ENCODE measurements at regions not wholly inside any gene's neighbourhood (a gene's known extent, or its start where the extent isn't known, plus 50 kb on each side); places are given as distances from the start of the nearest gene placed in this dataset.

DNA sequence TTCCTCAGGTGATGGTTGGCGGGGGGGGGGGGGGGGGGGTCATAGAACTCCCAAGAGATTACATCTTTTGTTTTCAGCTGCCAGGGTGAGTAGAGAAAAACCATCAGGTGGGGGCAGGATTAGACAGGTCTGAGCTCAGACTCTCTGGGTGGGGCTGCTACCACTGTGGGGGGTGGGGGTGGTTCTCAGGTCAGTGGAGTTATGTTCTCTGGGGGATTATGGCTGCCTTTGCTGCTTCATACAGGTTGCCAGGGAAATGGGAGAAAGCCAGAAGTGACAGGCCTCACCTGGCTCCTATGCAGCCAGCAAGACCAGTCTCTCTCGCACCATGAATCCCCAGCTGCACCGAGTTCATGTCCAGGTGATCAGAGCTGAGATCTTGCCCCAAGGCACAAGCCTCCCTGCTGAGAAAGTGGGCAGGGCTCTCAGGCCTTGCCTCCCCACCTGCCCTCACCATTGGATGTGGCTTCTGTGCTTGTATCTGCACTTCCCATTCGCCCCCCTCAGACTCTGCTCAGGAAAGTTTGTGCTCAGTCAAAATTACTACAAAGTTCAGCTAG, 828.1 kb downstream of the MCTP2 start:
- H3K4me2 ChIP-seq: no peak overlapping the region
- DNase-seq (ENCODE audit: low spot score): no peak
- Mint-ChIP-seq H3K27ac (no peak overlapping the region; the same call in 1 of the 2 replicates), H3K4me1 (no peaks in the 10 kb centered on the region), H3K36me3 (ENCODE audit: low read depth) (peaks cover 18% of the 10 kb centered on the region), H3K27me3 (ENCODE audit: insufficient read depth, low read depth, poor library complexity) (peaks cover 4% of the 10 kb centered on the region), H3K4me3 (no peak overlapping the region), H3K9me3 (peaks cover 11% of the 10 kb centered on the region; the same call in 2 of the 3 replicates)
- H3F3A ChIP-seq (replicated peaks; ENCODE audit: low read depth): no peaks in the 10 kb centered on the region
- no peak for ATAC-seq
- no peaks in the 10 kb centered on the region for H3K79me2 ChIP-seq (replicated peaks; ENCODE audit: insufficient read depth)
- H3K27me3 ChIP-seq (ENCODE audit: insufficient read depth): no peaks in the 10 kb centered on the region
- no peak for TF ChIP-seq CREB1 (CRISPR knock-in tag; IDR thresholded peaks at IDR 0.05; ENCODE audit: low read depth)
- TF ChIP-seq NANOG (IDR thresholded peaks at IDR 0.05; ENCODE audit: borderline replicate concordance): no peak
- TF ChIP-seq, protein P1, sequence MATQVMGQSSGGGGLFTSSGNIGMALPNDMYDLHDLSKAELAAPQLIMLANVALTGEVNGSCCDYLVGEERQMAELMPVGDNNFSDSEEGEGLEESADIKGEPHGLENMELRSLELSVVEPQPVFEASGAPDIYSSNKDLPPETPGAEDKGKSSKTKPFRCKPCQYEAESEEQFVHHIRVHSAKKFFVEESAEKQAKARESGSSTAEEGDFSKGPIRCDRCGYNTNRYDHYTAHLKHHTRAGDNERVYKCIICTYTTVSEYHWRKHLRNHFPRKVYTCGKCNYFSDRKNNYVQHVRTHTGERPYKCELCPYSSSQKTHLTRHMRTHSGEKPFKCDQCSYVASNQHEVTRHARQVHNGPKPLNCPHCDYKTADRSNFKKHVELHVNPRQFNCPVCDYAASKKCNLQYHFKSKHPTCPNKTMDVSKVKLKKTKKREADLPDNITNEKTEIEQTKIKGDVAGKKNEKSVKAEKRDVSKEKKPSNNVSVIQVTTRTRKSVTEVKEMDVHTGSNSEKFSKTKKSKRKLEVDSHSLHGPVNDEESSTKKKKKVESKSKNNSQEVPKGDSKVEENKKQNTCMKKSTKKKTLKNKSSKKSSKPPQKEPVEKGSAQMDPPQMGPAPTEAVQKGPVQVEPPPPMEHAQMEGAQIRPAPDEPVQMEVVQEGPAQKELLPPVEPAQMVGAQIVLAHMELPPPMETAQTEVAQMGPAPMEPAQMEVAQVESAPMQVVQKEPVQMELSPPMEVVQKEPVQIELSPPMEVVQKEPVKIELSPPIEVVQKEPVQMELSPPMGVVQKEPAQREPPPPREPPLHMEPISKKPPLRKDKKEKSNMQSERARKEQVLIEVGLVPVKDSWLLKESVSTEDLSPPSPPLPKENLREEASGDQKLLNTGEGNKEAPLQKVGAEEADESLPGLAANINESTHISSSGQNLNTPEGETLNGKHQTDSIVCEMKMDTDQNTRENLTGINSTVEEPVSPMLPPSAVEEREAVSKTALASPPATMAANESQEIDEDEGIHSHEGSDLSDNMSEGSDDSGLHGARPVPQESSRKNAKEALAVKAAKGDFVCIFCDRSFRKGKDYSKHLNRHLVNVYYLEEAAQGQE (IDR thresholded peaks at IDR 0.05; ENCODE audit: unreplicated experiment): no peak
- no peak for TF ChIP-seq STAT1 (IDR thresholded peaks at IDR 0.05; ENCODE audit: unreplicated experiment)
- no peak for TF ChIP-seq ZNF114 (CRISPR knock-in tag; IDR thresholded peaks at IDR 0.05)
- no peak for TF ChIP-seq EZH2 (IDR thresholded peaks at IDR 0.05; ENCODE audit: low read depth, unreplicated experiment)
- no peak for TF ChIP-seq EZH2phosphoT487 (IDR thresholded peaks at IDR 0.05; ENCODE audit: unreplicated experiment)
- TF ChIP-seq, protein P2, sequence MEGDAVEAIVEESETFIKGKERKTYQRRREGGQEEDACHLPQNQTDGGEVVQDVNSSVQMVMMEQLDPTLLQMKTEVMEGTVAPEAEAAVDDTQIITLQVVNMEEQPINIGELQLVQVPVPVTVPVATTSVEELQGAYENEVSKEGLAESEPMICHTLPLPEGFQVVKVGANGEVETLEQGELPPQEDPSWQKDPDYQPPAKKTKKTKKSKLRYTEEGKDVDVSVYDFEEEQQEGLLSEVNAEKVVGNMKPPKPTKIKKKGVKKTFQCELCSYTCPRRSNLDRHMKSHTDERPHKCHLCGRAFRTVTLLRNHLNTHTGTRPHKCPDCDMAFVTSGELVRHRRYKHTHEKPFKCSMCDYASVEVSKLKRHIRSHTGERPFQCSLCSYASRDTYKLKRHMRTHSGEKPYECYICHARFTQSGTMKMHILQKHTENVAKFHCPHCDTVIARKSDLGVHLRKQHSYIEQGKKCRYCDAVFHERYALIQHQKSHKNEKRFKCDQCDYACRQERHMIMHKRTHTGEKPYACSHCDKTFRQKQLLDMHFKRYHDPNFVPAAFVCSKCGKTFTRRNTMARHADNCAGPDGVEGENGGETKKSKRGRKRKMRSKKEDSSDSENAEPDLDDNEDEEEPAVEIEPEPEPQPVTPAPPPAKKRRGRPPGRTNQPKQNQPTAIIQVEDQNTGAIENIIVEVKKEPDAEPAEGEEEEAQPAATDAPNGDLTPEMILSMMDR (conservative IDR thresholded peaks at IDR 0.05; ENCODE audit: low read depth in 2 of 2): no peak
- TF ChIP-seq, protein P3, sequence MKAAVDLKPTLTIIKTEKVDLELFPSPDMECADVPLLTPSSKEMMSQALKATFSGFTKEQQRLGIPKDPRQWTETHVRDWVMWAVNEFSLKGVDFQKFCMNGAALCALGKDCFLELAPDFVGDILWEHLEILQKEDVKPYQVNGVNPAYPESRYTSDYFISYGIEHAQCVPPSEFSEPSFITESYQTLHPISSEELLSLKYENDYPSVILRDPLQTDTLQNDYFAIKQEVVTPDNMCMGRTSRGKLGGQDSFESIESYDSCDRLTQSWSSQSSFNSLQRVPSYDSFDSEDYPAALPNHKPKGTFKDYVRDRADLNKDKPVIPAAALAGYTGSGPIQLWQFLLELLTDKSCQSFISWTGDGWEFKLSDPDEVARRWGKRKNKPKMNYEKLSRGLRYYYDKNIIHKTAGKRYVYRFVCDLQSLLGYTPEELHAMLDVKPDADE (IDR thresholded peaks at IDR 0.05): no peak
- no peak for TF ChIP-seq POLR2AphosphoS5 (IDR thresholded peaks at IDR 0.05; ENCODE audit: low read depth)
- H3K9me2 ChIP-seq (ENCODE audit: insufficient read depth): peaks cover 6% of the 10 kb centered on the region; the same call in 1 of the 2 replicates
- H4K20me1 ChIP-seq (replicated peaks; ENCODE audit: insufficient read depth): no peaks in the 10 kb centered on the region
- no peak overlapping the region for H3K27ac ChIP-seq (ENCODE audit: low read depth)
- no peak overlapping the region for H2AFZ ChIP-seq
- no peaks in the 10 kb centered on the region for H3K4me1 ChIP-seq (ENCODE audit: insufficient read depth)
- H3K4me3 ChIP-seq: no peak overlapping the region
- peaks cover 8% of the 10 kb centered on the region; the same call in 1 of the 2 replicates for H3K36me3 ChIP-seq (ENCODE audit: insufficient read depth)
